Endodermal cell (in vitro differentiated cells): ENCODE measurements at regions not wholly inside any gene's neighbourhood (a gene's known extent, or its start where the extent isn't known, plus 50 kb on each side); places are given as distances from the start of the nearest gene placed in this dataset.

Experiments used
- DNase-seq: peaks from one replicate; pipeline ENCODE4 v3.0.0-alpha.2; 2017
- H3K27ac ChIP-seq: 2 replicates; pipeline ENCODE4 v1.5.1; 2013; ENCODE audit warnings: mild to moderate bottlenecking, low read depth, low read length, moderate library complexity
- H3K27me3 ChIP-seq: 2 replicates; pipeline ENCODE4 v1.6.1; 2013; ENCODE audit warnings: mild to moderate bottlenecking, low read length, moderate library complexity; ENCODE audit not compliant: insufficient read depth, control insufficient read depth, poor library complexity, severe bottlenecking
- H3K36me3 ChIP-seq: 2 replicates; pipeline ENCODE4 v1.7.0; 2013; ENCODE audit warnings: mild to moderate bottlenecking, low read length, moderate library complexity; ENCODE audit not compliant: control insufficient read depth, insufficient read depth
- H3K4me1 ChIP-seq: one replicate; pipeline ENCODE4 v1.7.0; 2013; ENCODE audit warnings: low read length; ENCODE audit not compliant: control insufficient read depth, insufficient read depth
- H3K4me3 ChIP-seq: 2 replicates; pipeline ENCODE4 v1.5.1; 2013; ENCODE audit warnings: mild to moderate bottlenecking, low read length, moderate library complexity
- H3K9ac ChIP-seq: 2 replicates; pipeline ENCODE4 v1.6.1; 2013; ENCODE audit warnings: mild to moderate bottlenecking, low read length, moderate library complexity; ENCODE audit not compliant: poor library complexity, severe bottlenecking; ENCODE audit errors: extremely low read depth
- H3K9me3 ChIP-seq: 2 replicates; pipeline ENCODE4 v1.6.1; 2013; ENCODE audit warnings: mild to moderate bottlenecking, low read length, moderate library complexity; ENCODE audit not compliant: control insufficient read depth
- H3K27ac Mint-ChIP-seq: 2 replicates; pipeline ENCODE4 v1.8.0; 2020; ENCODE audit warnings: mixed read lengths
- H3K27me3 Mint-ChIP-seq: 2 replicates; pipeline ENCODE4 v1.8.0; 2021; ENCODE audit warnings: mild to moderate bottlenecking, mixed read lengths; ENCODE audit not compliant: insufficient read depth
- H3K36me3 Mint-ChIP-seq: 2 replicates; pipeline ENCODE4 v1.8.0; 2020; ENCODE audit warnings: low read depth, mixed read lengths
- H3K4me1 Mint-ChIP-seq: 2 replicates; pipeline ENCODE4 v1.8.0; 2020; ENCODE audit warnings: mixed read lengths
- H3K4me3 Mint-ChIP-seq: 2 replicates; pipeline ENCODE4 v1.8.0; 2020; ENCODE audit warnings: mild to moderate bottlenecking, moderate library complexity, mixed read lengths
- H3K9me3 Mint-ChIP-seq: 2 replicates; pipeline ENCODE4 v1.8.0; 2020; ENCODE audit warnings: mild to moderate bottlenecking, mixed read lengths
- WGBS, 2 experiments: methylation state at CpG; one replicate each; pipeline versions ENCODE4 v1.1.5 to v1.1.7; 2013; ENCODE audit warnings: missing lambda C conversion rate in 2 of 2, mixed read lengths in 1 of 2; ENCODE audit not compliant: insufficient coverage in 1 of 2, insufficient read length in 1 of 2; 5-methylcytosine and 5-hydroxymethylcytosine counted together
- TF ChIP-seq, protein P1 (sequence below): fragments of 200-600 bp; sonication (generic); conservative IDR thresholded peaks from 2 replicates; pipeline ENCODE4 v1.5.0; 2021; ENCODE audit warnings: antibody characterized with exemption, mild to moderate bottlenecking

- H3K9ac ChIP-seq, result no peak overlapping the region
- H3K27ac ChIP-seq, result no peak overlapping the region
- no peaks in the 10 kb centered on the region for H3K4me1 ChIP-seq
- no peaks in the 10 kb centered on the region for H3K36me3 ChIP-seq
- 96 to 100% methylated on average over 1 to 3 of the region's 3 CpGs for WGBS, 2 experiments
- H3K4me3 ChIP-seq, result no peak overlapping the region
- no peaks in the 10 kb centered on the region for H3K4me1 Mint-ChIP-seq
- no peak overlapping the region for H3K27ac Mint-ChIP-seq
- H3K9me3 ChIP-seq, result no peaks in the 10 kb centered on the region
- TF ChIP-seq, protein P1, sequence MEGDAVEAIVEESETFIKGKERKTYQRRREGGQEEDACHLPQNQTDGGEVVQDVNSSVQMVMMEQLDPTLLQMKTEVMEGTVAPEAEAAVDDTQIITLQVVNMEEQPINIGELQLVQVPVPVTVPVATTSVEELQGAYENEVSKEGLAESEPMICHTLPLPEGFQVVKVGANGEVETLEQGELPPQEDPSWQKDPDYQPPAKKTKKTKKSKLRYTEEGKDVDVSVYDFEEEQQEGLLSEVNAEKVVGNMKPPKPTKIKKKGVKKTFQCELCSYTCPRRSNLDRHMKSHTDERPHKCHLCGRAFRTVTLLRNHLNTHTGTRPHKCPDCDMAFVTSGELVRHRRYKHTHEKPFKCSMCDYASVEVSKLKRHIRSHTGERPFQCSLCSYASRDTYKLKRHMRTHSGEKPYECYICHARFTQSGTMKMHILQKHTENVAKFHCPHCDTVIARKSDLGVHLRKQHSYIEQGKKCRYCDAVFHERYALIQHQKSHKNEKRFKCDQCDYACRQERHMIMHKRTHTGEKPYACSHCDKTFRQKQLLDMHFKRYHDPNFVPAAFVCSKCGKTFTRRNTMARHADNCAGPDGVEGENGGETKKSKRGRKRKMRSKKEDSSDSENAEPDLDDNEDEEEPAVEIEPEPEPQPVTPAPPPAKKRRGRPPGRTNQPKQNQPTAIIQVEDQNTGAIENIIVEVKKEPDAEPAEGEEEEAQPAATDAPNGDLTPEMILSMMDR, result no peak
- no peaks in the 10 kb centered on the region for H3K9me3 Mint-ChIP-seq
- no peak overlapping the region for H3K4me3 Mint-ChIP-seq
- H3K36me3 Mint-ChIP-seq, result no peaks in the 10 kb centered on the region
- no peak for DNase-seq
- H3K27me3 Mint-ChIP-seq, result no peaks in the 10 kb centered on the region
- H3K27me3 ChIP-seq, result peaks cover 8% of the 10 kb centered on the region
These were observed 431.0 kb upstream of the SOX9 start for GRCh38 chr17:71689782-71690181.

- Mint-ChIP-seq H3K36me3 (no peaks in the 10 kb centered on the region), H3K9me3 (peaks cover 3% of the 10 kb centered on the region), H3K27ac (no peak overlapping the region), H3K27me3 (no peaks in the 10 kb centered on the region), H3K4me1 (peaks cover 7% of the 10 kb centered on the region), H3K4me3 (no peak overlapping the region)
- no peak overlapping the region for H3K27ac ChIP-seq
- H3K27me3 ChIP-seq, result no peaks in the 10 kb centered on the region
- H3K9me3 ChIP-seq, result no peaks in the 10 kb centered on the region
- TF ChIP-seq, protein P1, result no peak
- no peak overlapping the region for H3K9ac ChIP-seq
- DNase-seq, result no peak
- no peak overlapping the region for H3K4me3 ChIP-seq
- H3K36me3 ChIP-seq, result no peaks in the 10 kb centered on the region
- no peaks in the 10 kb centered on the region for H3K4me1 ChIP-seq
These were observed 420.9 kb upstream of the SOX9 start for GRCh38 chr17:71699907-71700306.

GRCh38 chr17:71703701-71704100, 417.1 kb upstream of the SOX9 start:
- Histone ChIP-seq H3K4me3 (no peak overlapping the region), H3K27ac (no peak overlapping the region), H3K9ac (no peak overlapping the region), H3K27me3 (no peaks in the 10 kb centered on the region), H3K4me1 (no peaks in the 10 kb centered on the region), H3K36me3 (no peaks in the 10 kb centered on the region), H3K9me3 (no peaks in the 10 kb centered on the region)
- peaks cover 7% of the 10 kb centered on the region for H3K4me1 Mint-ChIP-seq
- no peaks in the 10 kb centered on the region for H3K36me3 Mint-ChIP-seq
- TF ChIP-seq, protein P1, result no peak
- H3K27me3 Mint-ChIP-seq, result no peaks in the 10 kb centered on the region
- 90 to 92% methylated on average over 2 of the region's 2 CpGs for WGBS, 2 experiments
- no peak for DNase-seq
- H3K4me3 Mint-ChIP-seq, result no peak overlapping the region
- H3K9me3 Mint-ChIP-seq, result peaks cover 3% of the 10 kb centered on the region
- H3K27ac Mint-ChIP-seq, result no peak overlapping the region
